Aorta (tissue), 5 donors: ENCODE measurements at regions not wholly inside any gene's neighbourhood (a gene's known extent, or its start where the extent isn't known, plus 50 kb on each side); places are given as distances from the start of the nearest gene placed in this dataset.

Source experiments
- ATAC-seq: fragments of 200-7000 bp; cut with Tn5 transposase; one replicate; pipeline ENCODE4 v1.9.1; 2022; ENCODE audit warnings: moderate library complexity; ENCODE audit not compliant: low FRiP score
- DNase-seq, 2 donors: peaks; one replicate each; pipeline ENCODE4 v3.0.0-alpha.2; 2020
- H3K27ac ChIP-seq, 2 donors: one replicate each; pipeline ENCODE4 v1.5.1; 2013; ENCODE audit warnings: low read length in 2 of 2, mild to moderate bottlenecking in 2 of 2, moderate library complexity in 2 of 2, control low read depth in 1 of 2, inconsistent platforms in 1 of 2, low read depth in 1 of 2
- H3K27me3 ChIP-seq, 2 donors: one replicate each; pipeline ENCODE4 v1.6.1; 2013; ENCODE audit warnings: control low read depth in 1 of 2, low read length in 1 of 2, mild to moderate bottlenecking in 1 of 2, moderate library complexity in 1 of 2; ENCODE audit not compliant: insufficient read depth in 2 of 2, control insufficient read depth in 1 of 2
- H3K36me3 ChIP-seq, 2 donors: one replicate each; pipeline ENCODE4 v1.6.1; 2013; ENCODE audit warnings: control low read depth in 1 of 2, low read length in 1 of 2, mild to moderate bottlenecking in 1 of 2; ENCODE audit not compliant: insufficient read depth in 2 of 2, control insufficient read depth in 1 of 2
- H3K4me1 ChIP-seq, 2 donors: one replicate each; pipeline ENCODE4 v1.6.1; 2013; ENCODE audit warnings: low read length in 2 of 2, control low read depth in 1 of 2, mild to moderate bottlenecking in 1 of 2, moderate library complexity in 1 of 2; ENCODE audit not compliant: insufficient read depth in 2 of 2, control insufficient read depth in 1 of 2
- H3K4me3 ChIP-seq, 2 donors: one replicate each; pipeline ENCODE4 v1.5.1; 2013; ENCODE audit warnings: low read length in 2 of 2, control low read depth in 1 of 2, mild to moderate bottlenecking in 1 of 2
- H3K9me3 ChIP-seq: one replicate; pipeline ENCODE4 v1.6.1; 2013; ENCODE audit warnings: mild to moderate bottlenecking, low read length; ENCODE audit not compliant: control insufficient read depth
- WGBS, 2 donors: extraction: QIAGEN DNeasy Blood & Tissue Kit; methylation state at CpG; one replicate each; pipeline ENCODE4 v1.1.7; 2013; 5-methylcytosine and 5-hydroxymethylcytosine counted together
- intact Hi-C, 2 donors: fragments of 100-400 bp; cut with DNase I; formaldehyde crosslinking; loops; one replicate each; pipeline versions ENCODE4 v1.14.2 to v1.15.0; 2022
- donor health status: healthy with polysubstance abuse.
- donor health status: Bipolar disorder and iron deficiency.
- donor health status: DM: no; HTN: no; CAD: no.
- donor health status: DM: no; HTN: no; CAD: no.
- donor health status: DM: yes; HTN: yes; CAD: no.

- DNase-seq = no peak
- no peak overlapping the region for H3K4me3 ChIP-seq
- no peak overlapping the region for H3K27ac ChIP-seq
- no peaks in the 10 kb centered on the region for H3K27me3 ChIP-seq
- peaks cover 2 to 7% of the 10 kb centered on the region in 2 donors for H3K4me1 ChIP-seq
- intact Hi-C loops = no loop called here
- WGBS, 2 donors = 33 to 46% methylated on average over 1 of the region's 1 CpG
- ATAC-seq = no peak
- H3K36me3 ChIP-seq = no peaks in the 10 kb centered on the region
- H3K9me3 ChIP-seq = no peaks in the 10 kb centered on the region
Measured at GRCh38 chr11:30778596-30778995, 192.4 kb upstream of the MPPED2 start.

DNA sequence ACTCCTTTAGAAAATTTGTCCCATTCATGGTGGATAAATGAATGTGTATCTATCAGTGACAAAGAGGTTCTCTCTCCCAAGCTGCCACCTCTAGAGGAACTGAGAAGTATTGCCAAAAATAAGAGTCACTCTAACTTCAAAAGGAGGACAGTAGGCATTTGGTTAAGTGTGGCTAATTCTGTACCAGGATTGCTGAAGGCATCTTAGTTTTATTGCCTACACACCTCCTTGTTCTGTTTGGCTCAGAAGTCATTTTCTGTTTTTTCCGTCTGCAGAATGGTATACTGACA is 189.0 kb upstream of the MPPED2 start:
- Histone ChIP-seq H3K27me3 (no peaks in the 10 kb centered on the region), H3K27ac (no peak overlapping the region), H3K4me1 (peaks cover 2 to 4% of the 10 kb centered on the region in 2 donors), H3K9me3 (no peaks in the 10 kb centered on the region), H3K36me3 (no peaks in the 10 kb centered on the region), H3K4me3 (no peak overlapping the region)
- DNase-seq (no peak), ATAC-seq (peak; percentile 7)
- 1 to 4% methylated on average over 1 of the region's 1 CpG for WGBS, 2 donors
- intact Hi-C loops = no loop called here

- no peak overlapping the region for H3K4me3 ChIP-seq
- WGBS, 2 donors = 24 to 25% methylated on average over 8 of the region's 8 CpGs
Measured at GRCh38 chr11:30774496-30775232, 188.5 kb upstream of the MPPED2 start.

GRCh38 chr11:30772908-30773307 is 186.8 kb upstream of the MPPED2 start:
- H3K27me3 ChIP-seq = no peaks in the 10 kb centered on the region
- DNase-seq (no peak), ATAC-seq (no peak)
- H3K4me1 ChIP-seq = peaks cover 0 to 4% of the 10 kb centered on the region in 2 donors
- H3K27ac ChIP-seq = no peak overlapping the region
- no peak overlapping the region for H3K4me3 ChIP-seq
- WGBS, 2 donors = 80 to 85% methylated on average over 4 of the region's 4 CpGs
- no peaks in the 10 kb centered on the region for H3K9me3 ChIP-seq
- intact Hi-C loops = no loop called here
- H3K36me3 ChIP-seq = no peaks in the 10 kb centered on the region

More at GRCh38 chr11:30774496-30775232, 188.5 kb upstream of the MPPED2 start:
- no peak overlapping the region for H3K27ac ChIP-seq
- H3K36me3 ChIP-seq = no peaks in the 10 kb centered on the region
- intact Hi-C loops = no loop called here
- H3K4me1 ChIP-seq = peaks cover 2 to 4% of the 10 kb centered on the region in 2 donors
- ATAC-seq (no peak), DNase-seq (no peak)
- H3K9me3 ChIP-seq = no peaks in the 10 kb centered on the region
- no peaks in the 10 kb centered on the region for H3K27me3 ChIP-seq

- intact Hi-C loops = no loop called here
- no peak overlapping the region for H3K27ac ChIP-seq
- H3K27me3 ChIP-seq = no peaks in the 10 kb centered on the region
- H3K4me1 ChIP-seq = no peaks in the 10 kb centered on the region
- ATAC-seq = no peak
- WGBS, 2 donors = 97% methylated on average over 5 of the region's 5 CpGs
- no peak overlapping the region for H3K4me3 ChIP-seq
- DNase-seq = no peak
- no peaks in the 10 kb centered on the region for H3K36me3 ChIP-seq
- no peaks in the 10 kb centered on the region for H3K9me3 ChIP-seq
Measured at GRCh38 chr11:30763951-30764350, 177.8 kb upstream of the MPPED2 start.

DNA sequence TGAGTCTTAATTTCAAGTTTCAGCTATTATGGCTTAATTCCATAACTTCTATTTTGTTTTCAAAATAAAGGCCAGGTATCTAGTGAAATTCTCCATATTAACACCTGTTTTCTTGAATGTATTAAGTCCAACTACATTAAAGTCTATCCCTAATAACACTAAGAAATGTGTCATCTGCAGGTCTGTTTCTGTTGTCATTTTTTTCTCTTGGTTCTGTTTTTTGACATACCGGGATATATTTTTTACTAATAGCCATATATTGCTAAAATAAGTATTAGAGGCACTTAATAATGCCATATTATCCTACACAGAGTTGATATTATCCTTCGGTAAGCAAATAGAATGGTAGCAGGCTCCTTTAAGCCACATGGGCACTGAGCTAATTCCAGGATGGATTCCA is 176.0 kb upstream of the MPPED2 start:
- Histone ChIP-seq H3K27ac (no peak overlapping the region), H3K4me3 (no peak overlapping the region), H3K36me3 (no peaks in the 10 kb centered on the region), H3K27me3 (no peaks in the 10 kb centered on the region), H3K9me3 (no peaks in the 10 kb centered on the region), H3K4me1 (no peaks in the 10 kb centered on the region)
- no peak for ATAC-seq
- WGBS, 2 donors = 95 to 97% methylated on average over 2 of the region's 2 CpGs
- no peak for DNase-seq
- intact Hi-C loops = no loop called here

GRCh38 chr11:30760345-30760744 is 174.2 kb upstream of the MPPED2 start:
- intact Hi-C loops = no loop called here
- no peaks in the 10 kb centered on the region for H3K9me3 ChIP-seq
- no peaks in the 10 kb centered on the region for H3K36me3 ChIP-seq
- no peak overlapping the region for H3K27ac ChIP-seq
- DNase-seq (no peak), ATAC-seq (no peak)
- no peak overlapping the region for H3K4me3 ChIP-seq
- H3K27me3 ChIP-seq = no peaks in the 10 kb centered on the region
- H3K4me1 ChIP-seq = no peaks in the 10 kb centered on the region

DNA sequence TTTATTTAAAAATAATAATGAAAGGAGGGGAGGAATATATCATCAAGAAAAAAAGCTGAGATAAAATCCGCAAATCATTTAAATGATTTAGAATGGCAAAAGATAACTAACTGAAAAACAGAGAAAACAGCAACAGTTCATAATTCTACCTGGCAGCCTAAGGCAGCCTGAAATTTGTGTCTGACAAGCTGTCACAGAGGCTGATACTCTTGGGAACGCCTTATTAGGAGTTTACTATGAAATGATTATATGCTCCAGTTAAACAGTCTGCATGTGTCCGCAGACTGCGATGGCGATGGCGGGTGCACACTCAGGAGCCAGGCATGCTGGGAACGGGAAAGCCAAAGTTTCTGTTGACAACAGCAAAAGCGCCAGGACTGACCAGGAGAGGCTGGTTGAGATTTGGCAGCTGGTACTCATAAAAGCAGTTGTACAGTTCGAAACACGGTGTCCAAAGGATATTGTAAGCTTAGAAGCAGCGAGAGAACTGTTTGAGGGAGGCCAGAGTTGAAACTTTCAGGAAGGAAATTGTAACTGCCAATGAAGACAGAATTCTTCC is 172.9 kb upstream of the MPPED2 start:
- Histone ChIP-seq H3K9me3 (no peaks in the 10 kb centered on the region), H3K4me3 (no peak overlapping the region), H3K27ac (no peak overlapping the region), H3K27me3 (no peaks in the 10 kb centered on the region), H3K36me3 (no peaks in the 10 kb centered on the region), H3K4me1 (no peaks in the 10 kb centered on the region)
- ATAC-seq (peak; percentile 56), DNase-seq (peak; percentile 40 to 75)
- 32 to 43% methylated on average over 11 of the region's 11 CpGs for WGBS, 2 donors
- intact Hi-C loops = no loop called here

DNA sequence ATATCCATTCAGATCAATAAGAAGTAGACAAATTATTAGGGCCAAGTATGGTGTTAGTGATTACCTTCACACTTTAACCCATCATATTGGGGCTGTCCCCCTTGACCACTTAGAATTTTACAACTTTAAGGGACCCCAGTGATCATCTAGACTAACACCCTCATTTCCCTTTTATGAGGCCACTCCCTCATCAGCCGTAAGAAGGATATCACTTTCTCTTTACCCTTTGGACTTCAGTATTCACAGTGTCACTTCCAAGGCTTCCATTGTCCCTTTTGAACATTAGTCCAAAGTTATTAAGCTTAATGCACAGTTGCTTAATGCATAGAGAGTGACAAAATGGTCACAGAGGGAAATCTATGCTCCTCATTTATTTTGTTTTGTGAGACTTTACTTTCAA is 172.4 kb upstream of the MPPED2 start:
- Histone ChIP-seq H3K27ac (no peak overlapping the region), H3K4me3 (no peak overlapping the region), H3K9me3 (no peaks in the 10 kb centered on the region), H3K36me3 (no peaks in the 10 kb centered on the region), H3K4me1 (no peaks in the 10 kb centered on the region), H3K27me3 (no peaks in the 10 kb centered on the region)
- ATAC-seq (no peak), DNase-seq (no peak)
- 45 to 64% methylated on average over 1 of the region's 1 CpG for WGBS, 2 donors
- intact Hi-C loops = no loop called here
